H9 (cell line): ENCODE measurements at regions not wholly inside any gene's neighbourhood (a gene's known extent, or its start where the extent isn't known, plus 50 kb on each side); places are given as distances from the start of the nearest gene placed in this dataset.

Experiments used
- DNase-seq: peaks from one replicate; pipeline ENCODE4 v3.0.0-alpha.2; 2017
- H2AFZ ChIP-seq: one replicate; pipeline ENCODE4 v1.6.1; 2013; ENCODE audit warnings: mild to moderate bottlenecking, low read length, control low read depth, moderate library complexity
- H2AK5ac ChIP-seq: 2 replicates; pipeline ENCODE4 v1.6.1; 2013; ENCODE audit warnings: low read length, control low read depth, mixed read lengths; ENCODE audit not compliant: insufficient read length
- H2BK120ac ChIP-seq: one replicate; pipeline ENCODE4 v1.6.1; 2013; ENCODE audit warnings: low read depth, mild to moderate bottlenecking, low read length, control low read depth, inconsistent platforms; ENCODE audit not compliant: poor library complexity, severe bottlenecking
- H2BK12ac ChIP-seq: 2 replicates; pipeline ENCODE4 v1.6.1; 2013; ENCODE audit warnings: low read length, control low read depth, mixed read lengths, low read depth; ENCODE audit not compliant: insufficient read length
- H2BK15ac ChIP-seq: 2 replicates; pipeline ENCODE4 v1.6.1; 2013; ENCODE audit warnings: low read depth, low read length, control low read depth
- H2BK20ac ChIP-seq: one replicate; pipeline ENCODE4 v1.6.1; 2013; ENCODE audit warnings: low read depth, mild to moderate bottlenecking, low read length, control low read depth, inconsistent platforms; ENCODE audit not compliant: poor library complexity, severe bottlenecking
- H2BK5ac ChIP-seq: 2 replicates; pipeline ENCODE4 v1.6.1; 2013; ENCODE audit warnings: low read length, control low read depth, mixed read lengths; ENCODE audit not compliant: insufficient read length
- H3K14ac ChIP-seq: 2 replicates; pipeline ENCODE4 v1.6.1; 2013; ENCODE audit warnings: low read length, control low read depth; ENCODE audit not compliant: insufficient read depth
- H3K18ac ChIP-seq: 2 replicates; pipeline ENCODE4 v1.6.1; 2013; ENCODE audit warnings: low read depth, mild to moderate bottlenecking, mixed read lengths, low read length, control low read depth; ENCODE audit not compliant: insufficient read length
- H3K23ac ChIP-seq: 2 replicates; pipeline ENCODE4 v1.6.1; 2013; ENCODE audit warnings: low read length, control low read depth, mixed read lengths, low read depth; ENCODE audit not compliant: insufficient read length
- H3K23me2 ChIP-seq: 2 replicates; pipeline ENCODE4 v1.6.1; 2013; ENCODE audit warnings: low read depth, mild to moderate bottlenecking, mixed read lengths, low read length, control low read depth; ENCODE audit not compliant: insufficient read length, poor library complexity, severe bottlenecking
- H3K27ac ChIP-seq: 2 replicates; pipeline ENCODE4 v1.5.1; 2013; ENCODE audit warnings: low read length, control low read depth, mixed read lengths, low read depth; ENCODE audit not compliant: insufficient read length
- H3K27me3 ChIP-seq: 2 replicates; pipeline ENCODE4 v1.6.1; 2013; ENCODE audit warnings: low read length, control low read depth, inconsistent platforms; ENCODE audit not compliant: insufficient read depth
- H3K4ac ChIP-seq: 2 replicates; pipeline ENCODE4 v1.6.1; 2013; ENCODE audit warnings: low read depth, mild to moderate bottlenecking, control low read depth, inconsistent platforms, low read length, moderate library complexity
- H3K4me1 ChIP-seq: 2 replicates; pipeline ENCODE4 v1.6.1; 2013; ENCODE audit warnings: low read length, control low read depth, inconsistent platforms; ENCODE audit not compliant: insufficient read depth
- H3K4me2 ChIP-seq: 2 replicates; pipeline ENCODE4 v1.6.1; 2013; ENCODE audit warnings: low read length, control low read depth, mixed read lengths; ENCODE audit not compliant: insufficient read length, insufficient read depth
- H3K56ac ChIP-seq: 2 replicates; pipeline ENCODE4 v1.6.1; 2013; ENCODE audit warnings: low read depth, mild to moderate bottlenecking, mixed read lengths, low read length, control low read depth; ENCODE audit not compliant: insufficient read length
- H3K79me1 ChIP-seq: 2 replicates; pipeline ENCODE4 v1.6.1; 2013; ENCODE audit warnings: low read depth, mild to moderate bottlenecking, moderate library complexity, low read length, control low read depth, inconsistent platforms; ENCODE audit not compliant: insufficient read depth, poor library complexity, severe bottlenecking
- H3K79me2 ChIP-seq: 2 replicates; pipeline ENCODE4 v1.6.1; 2013; ENCODE audit warnings: low read length, control low read depth, inconsistent platforms; ENCODE audit not compliant: insufficient read depth
- H3K9ac ChIP-seq: 2 replicates; pipeline ENCODE4 v1.6.1; 2013; ENCODE audit warnings: low read length, control low read depth, mixed read lengths; ENCODE audit not compliant: insufficient read length; ENCODE audit errors: extremely low read depth
- H3K9me3 ChIP-seq: one replicate; pipeline ENCODE4 v1.6.1; 2013; ENCODE audit warnings: low read depth, low read length, inconsistent platforms; ENCODE audit not compliant: control insufficient read depth
- H3T11ph ChIP-seq: one replicate; pipeline ENCODE4 v1.6.1; 2013; ENCODE audit warnings: mild to moderate bottlenecking, low read length, control low read depth, inconsistent platforms
- H4K20me1 ChIP-seq: one replicate; pipeline ENCODE4 v1.6.1; 2013; ENCODE audit not compliant: control insufficient read depth, insufficient read length, insufficient read depth
- H4K5ac ChIP-seq: 2 replicates; pipeline ENCODE4 v1.6.1; 2013; ENCODE audit warnings: low read depth, mild to moderate bottlenecking, mixed read lengths, low read length, control low read depth; ENCODE audit not compliant: insufficient read length
- H4K8ac ChIP-seq: replicated peaks from 2 replicates; pipeline ENCODE4 v1.6.1; 2013; ENCODE audit warnings: low read length, control low read depth, mixed read lengths, low read depth; ENCODE audit not compliant: insufficient read length
- H4K91ac ChIP-seq: 2 replicates; pipeline ENCODE4 v1.6.1; 2013; ENCODE audit warnings: low read depth, mild to moderate bottlenecking, moderate library complexity, mixed read lengths, low read length, control low read depth; ENCODE audit not compliant: insufficient read length
- H3K27ac Mint-ChIP-seq, 3 experiments: 2 replicates in 2 of 3; 3 replicates in 1 of 3; pipeline ENCODE4 v1.8.0; 2020 to 2021; ENCODE audit warnings: mixed read lengths in 3 of 3, mild to moderate bottlenecking in 1 of 3, moderate library complexity in 1 of 3
- H3K27me3 Mint-ChIP-seq: 2 replicates; pipeline ENCODE4 v1.8.0; 2021; ENCODE audit warnings: low read depth, mild to moderate bottlenecking, moderate library complexity, mixed read lengths
- H3K36me3 Mint-ChIP-seq, 3 experiments: 2 replicates in 2 of 3; 3 replicates in 1 of 3; pipeline ENCODE4 v1.8.0; 2020 to 2021; ENCODE audit warnings: low read depth in 3 of 3, mixed read lengths in 3 of 3; ENCODE audit not compliant: insufficient read depth in 1 of 3
- H3K4me1 Mint-ChIP-seq, 2 experiments: 2 replicates each; pipeline ENCODE4 v1.8.0; 2020; ENCODE audit warnings: mixed read lengths in 2 of 2
- H3K4me3 Mint-ChIP-seq, 2 experiments: 2 replicates in 1 of 2; 3 replicates in 1 of 2; pipeline ENCODE4 v1.8.0; 2020 to 2021; ENCODE audit warnings: mild to moderate bottlenecking in 2 of 2, mixed read lengths in 2 of 2, moderate library complexity in 1 of 2
- H3K9me3 Mint-ChIP-seq, 2 experiments: 2 replicates in 1 of 2; 3 replicates in 1 of 2; pipeline ENCODE4 v1.8.0; 2020; ENCODE audit warnings: mild to moderate bottlenecking in 2 of 2, mixed read lengths in 2 of 2, moderate library complexity in 1 of 2
- WGBS: extraction: QIAGEN DNeasy Blood & Tissue Kit; methylation state at CpG from one replicate; pipeline ENCODE4 v1.1.7; 2013; ENCODE audit warnings: missing lambda C conversion rate, low lambda C conversion rate, mixed read lengths; ENCODE audit not compliant: insufficient read length; ENCODE audit errors: extremely low coverage; 5-methylcytosine and 5-hydroxymethylcytosine counted together
- TF ChIP-seq, protein P1 (sequence below): fragments of 200-600 bp; sonication (generic); conservative IDR thresholded peaks from 3 replicates; pipeline ENCODE4 v1.8.0; 2021; ENCODE audit warnings: antibody characterized with exemption, mild to moderate bottlenecking

DNA sequence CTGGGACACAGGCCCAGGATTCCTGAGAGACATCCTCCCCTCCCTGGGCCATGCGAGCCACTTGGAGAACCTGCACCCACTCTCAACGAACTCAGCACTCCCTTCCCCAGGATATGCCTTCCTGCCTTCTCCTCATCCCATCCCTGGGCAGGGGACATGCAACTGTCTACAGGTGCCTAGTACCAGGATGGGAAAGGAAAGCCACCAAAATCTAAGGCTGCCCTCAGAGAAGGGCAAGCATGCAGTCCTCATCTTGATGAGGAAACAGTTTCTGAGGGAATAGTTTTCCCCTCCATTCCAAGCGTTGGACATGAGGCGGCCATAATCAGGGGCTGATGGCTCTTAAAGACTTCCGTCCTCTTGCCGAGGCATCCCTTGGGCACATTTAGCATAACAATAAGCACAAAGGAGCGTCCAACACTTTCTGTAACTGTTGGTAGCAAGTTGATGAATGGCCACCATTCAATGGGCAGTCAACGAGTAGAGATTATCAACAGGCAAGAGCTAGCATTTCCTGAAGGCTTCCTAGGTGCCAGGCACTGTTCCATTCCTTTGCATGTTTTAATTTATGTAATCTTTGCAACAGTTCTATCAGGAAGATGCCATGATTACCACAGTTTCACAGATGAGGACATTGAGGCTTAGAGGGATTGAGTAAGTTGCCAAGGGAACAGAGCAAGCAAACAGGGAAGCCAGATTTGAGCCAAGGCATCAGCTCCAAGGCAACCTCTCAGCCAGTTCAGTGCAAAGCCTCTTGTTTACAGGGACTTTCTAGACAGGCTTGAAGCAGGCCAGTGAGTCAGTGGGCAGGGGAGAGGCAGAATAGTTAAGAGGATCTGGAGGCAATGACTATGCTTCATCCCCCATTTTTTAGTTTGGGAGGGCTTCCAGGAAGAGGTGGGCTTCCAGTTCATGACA lies 105.1 kb downstream of the SINHCAF start:
- Mint-ChIP-seq H3K9me3 (no peaks in the 10 kb centered on the region; a peak in 1 of 5 replicates), H3K27ac (peak overlapping the region in 2 of 3 experiments; percentile 7 to 29; a peak in 1 of 7 replicates), H3K4me1 (peaks cover 67 to 72% of the 10 kb centered on the region in 2 experiments)

More for the DNA sequence above, 105.1 kb downstream of the SINHCAF start:
- Mint-ChIP-seq H3K4me3 (no peak overlapping the region), H3K36me3 (peaks cover 0 to 1% (median 0%) of the 10 kb centered on the region in 3 experiments; a peak in 3 of 7 replicates), H3K27me3 (peaks cover 44% of the 10 kb centered on the region)
- no peak overlapping the region for H3K18ac ChIP-seq
- DNase-seq, result no peak
- no peak overlapping the region for H2BK12ac ChIP-seq
- no peak overlapping the region for H2BK15ac ChIP-seq
- H3K79me1 ChIP-seq, result no peaks in the 10 kb centered on the region
- no peak overlapping the region for H2AK5ac ChIP-seq
- no peak overlapping the region for H3K9ac ChIP-seq
- no peak overlapping the region for H3K23ac ChIP-seq
- no peak overlapping the region for H4K8ac ChIP-seq
- no peak overlapping the region for H2BK20ac ChIP-seq
- H2BK120ac ChIP-seq, result no peak overlapping the region
- H3K27me3 ChIP-seq, result no peaks in the 10 kb centered on the region
- H3K9me3 ChIP-seq, result no peaks in the 10 kb centered on the region
- no peak overlapping the region for H3K56ac ChIP-seq
- H3K4me2 ChIP-seq, result no peak overlapping the region
- WGBS, result no CpG with 5 or more reads among the region's 8 CpGs
- no peak overlapping the region; the same call in 1 of the 2 replicates for H3K14ac ChIP-seq
- H3K27ac ChIP-seq, result no peak overlapping the region
- H2BK5ac ChIP-seq, result no peak overlapping the region
- H4K91ac ChIP-seq, result no peak overlapping the region
- no peak overlapping the region for H3T11ph ChIP-seq
- no peak overlapping the region for H3K4ac ChIP-seq
- H2AFZ ChIP-seq, result no peak overlapping the region
- no peaks in the 10 kb centered on the region for H3K79me2 ChIP-seq
- TF ChIP-seq, protein P1, sequence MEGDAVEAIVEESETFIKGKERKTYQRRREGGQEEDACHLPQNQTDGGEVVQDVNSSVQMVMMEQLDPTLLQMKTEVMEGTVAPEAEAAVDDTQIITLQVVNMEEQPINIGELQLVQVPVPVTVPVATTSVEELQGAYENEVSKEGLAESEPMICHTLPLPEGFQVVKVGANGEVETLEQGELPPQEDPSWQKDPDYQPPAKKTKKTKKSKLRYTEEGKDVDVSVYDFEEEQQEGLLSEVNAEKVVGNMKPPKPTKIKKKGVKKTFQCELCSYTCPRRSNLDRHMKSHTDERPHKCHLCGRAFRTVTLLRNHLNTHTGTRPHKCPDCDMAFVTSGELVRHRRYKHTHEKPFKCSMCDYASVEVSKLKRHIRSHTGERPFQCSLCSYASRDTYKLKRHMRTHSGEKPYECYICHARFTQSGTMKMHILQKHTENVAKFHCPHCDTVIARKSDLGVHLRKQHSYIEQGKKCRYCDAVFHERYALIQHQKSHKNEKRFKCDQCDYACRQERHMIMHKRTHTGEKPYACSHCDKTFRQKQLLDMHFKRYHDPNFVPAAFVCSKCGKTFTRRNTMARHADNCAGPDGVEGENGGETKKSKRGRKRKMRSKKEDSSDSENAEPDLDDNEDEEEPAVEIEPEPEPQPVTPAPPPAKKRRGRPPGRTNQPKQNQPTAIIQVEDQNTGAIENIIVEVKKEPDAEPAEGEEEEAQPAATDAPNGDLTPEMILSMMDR, result no peak
- H3K23me2 ChIP-seq, result no peaks in the 10 kb centered on the region
- H4K5ac ChIP-seq, result no peak overlapping the region
- no peaks in the 10 kb centered on the region; the same call in 1 of the 2 replicates for H3K4me1 ChIP-seq
- no peaks in the 10 kb centered on the region for H4K20me1 ChIP-seq
